ENCODE measurements at regions not wholly inside any gene's neighbourhood (a gene's known extent, or its start where the extent isn't known, plus 50 kb on each side); places are given as distances from the start of the nearest gene placed in this dataset.

DNA sequence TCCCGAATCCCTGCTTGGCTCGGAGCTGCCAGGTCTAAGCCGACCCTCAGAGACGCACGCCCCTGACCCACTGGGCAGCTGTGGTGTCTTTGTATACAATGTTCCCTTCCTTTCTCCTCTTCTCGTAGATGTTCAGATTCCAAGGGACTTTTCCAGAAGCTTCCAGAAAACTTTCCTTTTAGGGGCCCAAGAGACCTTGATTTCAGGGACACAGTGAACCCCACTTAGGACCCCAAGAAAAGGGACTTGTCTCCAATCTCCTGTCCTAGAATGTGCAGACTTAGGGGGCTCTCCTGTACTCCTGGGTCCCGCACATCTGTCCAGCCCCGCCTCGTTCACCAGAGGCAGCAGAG, 103.5 kb downstream of the EDN3 start:
- no peak for DNase-seq

DNA sequence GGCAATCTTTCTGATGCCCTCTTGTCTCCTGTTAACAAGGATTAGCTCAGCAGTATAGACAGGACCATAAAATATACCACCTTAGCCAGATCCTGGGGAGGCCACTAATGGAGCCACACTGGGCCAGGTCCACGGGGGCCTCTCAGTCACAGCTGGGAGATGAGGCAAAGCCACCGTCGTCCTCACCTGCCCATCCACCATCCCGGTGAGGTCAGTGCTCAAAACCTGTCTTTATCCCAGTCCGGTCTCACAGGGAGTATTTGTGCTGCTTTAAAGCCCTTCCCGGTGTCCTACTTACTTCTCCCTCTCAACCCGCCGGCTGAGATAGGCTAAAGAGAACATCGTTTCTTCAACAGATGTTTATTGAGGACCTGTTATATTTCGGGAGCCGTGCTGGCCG, 104.3 kb downstream of the EDN3 start:
- DNase-seq = no peak

DNA sequence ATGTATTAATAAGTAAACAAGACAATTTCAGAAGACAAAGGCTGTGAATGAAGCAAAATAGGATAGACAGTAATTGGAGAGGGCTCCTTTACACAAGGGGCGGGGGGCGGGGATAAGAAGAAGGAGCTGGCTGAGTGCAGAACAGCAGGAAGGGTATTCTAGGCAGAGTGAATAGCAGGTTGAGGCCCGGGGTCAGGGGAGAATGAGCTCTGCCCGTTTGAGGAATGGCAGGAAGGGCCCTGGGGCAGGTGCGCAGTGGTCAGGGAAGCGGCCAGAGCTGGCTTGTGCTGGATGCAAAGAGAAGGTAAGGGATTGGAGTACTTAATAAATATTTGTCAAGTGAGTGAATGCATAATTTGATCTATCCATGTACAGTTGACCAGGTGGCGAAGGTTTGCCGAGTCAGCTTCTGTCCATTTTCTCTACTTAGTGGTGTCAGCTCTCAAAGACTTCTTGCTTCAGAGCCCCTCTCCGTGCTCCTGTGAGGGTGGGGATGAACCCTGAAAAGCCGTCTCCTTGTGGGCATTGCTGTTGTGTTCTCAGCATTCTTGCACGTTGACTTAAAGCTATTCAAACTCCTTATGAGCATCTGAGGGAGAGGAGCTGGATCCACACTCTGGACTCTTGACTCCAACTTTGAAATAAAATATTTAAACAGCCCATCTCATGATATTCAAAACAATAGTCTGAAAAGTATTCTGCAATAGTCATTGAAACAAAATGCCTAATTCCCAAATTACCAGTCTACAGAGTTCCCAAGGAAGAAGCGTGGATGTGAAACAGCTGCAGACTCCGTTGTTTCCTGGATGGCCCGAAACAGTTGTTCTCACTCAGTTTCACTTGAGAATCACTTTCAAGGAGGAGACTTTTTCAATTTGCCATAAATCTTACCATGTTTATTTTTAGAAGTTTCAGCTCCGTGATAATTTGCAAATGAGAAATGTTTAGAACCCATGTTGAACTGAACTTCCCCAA, 105.1 kb downstream of the EDN3 start:
- no peak for DNase-seq

DNA sequence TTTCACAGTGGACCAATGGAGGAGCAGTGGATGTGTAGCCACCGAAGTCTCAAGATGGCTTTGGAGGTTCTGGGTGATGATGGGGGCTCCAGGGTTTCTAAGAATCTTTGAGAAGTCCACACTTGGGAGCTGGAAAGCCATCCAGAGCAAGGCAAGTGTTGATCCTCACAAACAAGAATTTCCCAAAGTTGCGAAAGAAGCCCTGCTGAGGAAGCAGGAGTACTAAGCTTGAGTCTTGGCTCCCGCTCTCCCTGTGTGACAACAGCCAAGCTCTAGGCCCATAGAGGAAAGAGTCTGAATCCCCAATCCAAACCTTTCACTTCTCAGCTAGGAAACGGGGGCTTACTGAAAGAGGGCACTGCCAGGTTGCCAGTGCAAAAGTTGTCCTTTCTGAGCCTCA, 106.0 kb downstream of the EDN3 start:
- no peak for DNase-seq

DNA sequence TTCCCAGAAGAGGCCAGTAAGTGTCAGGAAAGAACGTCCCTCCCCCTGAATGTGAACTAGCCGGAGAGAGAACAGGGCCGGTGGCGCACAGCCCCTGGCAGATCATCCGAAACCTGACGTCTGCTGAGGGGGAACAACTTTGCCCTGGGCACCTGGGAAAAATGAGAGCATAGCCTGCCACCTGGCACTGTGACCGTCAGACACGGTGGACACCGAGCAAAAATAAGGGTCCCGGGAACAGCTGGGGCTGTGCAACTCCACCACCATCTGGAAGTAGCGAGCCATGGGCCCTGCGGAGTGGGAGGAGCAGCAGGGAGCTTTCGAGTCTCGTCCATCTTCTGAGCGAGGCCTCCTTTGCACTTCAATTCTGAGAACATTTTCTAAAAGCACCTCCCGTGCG, 110.8 kb downstream of the EDN3 start:
- DNase-seq = no peak

DNA sequence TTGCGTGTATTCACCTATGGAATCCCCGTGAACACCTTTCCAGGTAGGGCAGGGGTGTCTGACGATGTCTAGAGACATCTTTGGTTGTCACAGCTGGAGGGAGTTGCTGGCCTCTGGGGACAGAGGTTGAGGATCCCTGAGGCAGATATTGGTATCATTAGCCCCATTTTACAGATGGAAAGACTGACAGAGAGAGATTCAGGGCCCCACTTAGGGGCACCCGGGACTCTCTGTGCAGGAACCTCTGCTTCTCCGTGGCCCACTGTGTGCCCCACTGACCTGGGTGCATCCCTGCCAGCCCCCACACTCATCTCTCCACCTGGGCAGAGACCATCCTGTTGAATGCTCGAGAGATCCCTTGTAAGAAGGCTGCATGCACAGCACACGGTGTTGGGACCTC, 111.2 kb downstream of the EDN3 start:
- no peak for DNase-seq

DNA sequence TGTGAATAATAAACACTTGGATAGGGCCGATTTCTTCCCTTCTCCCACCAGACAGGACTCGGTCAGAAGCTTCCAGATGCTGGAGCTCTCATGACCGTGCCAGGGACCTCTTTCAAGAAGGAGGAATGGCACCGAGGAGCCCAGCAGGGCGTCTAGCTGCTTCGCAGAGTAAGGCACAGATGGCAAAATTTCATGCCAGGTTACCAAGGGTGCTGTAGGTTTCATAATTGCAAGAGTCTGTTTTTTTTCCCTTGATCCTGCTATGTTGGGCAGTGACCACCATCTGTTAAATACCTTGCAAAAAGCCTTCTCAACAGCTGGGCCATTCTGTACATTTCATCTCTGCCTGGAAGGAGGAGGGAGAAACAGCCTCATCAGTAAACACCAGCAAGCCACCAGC, 111.8 kb downstream of the EDN3 start:
- DNase-seq = no peak

DNA sequence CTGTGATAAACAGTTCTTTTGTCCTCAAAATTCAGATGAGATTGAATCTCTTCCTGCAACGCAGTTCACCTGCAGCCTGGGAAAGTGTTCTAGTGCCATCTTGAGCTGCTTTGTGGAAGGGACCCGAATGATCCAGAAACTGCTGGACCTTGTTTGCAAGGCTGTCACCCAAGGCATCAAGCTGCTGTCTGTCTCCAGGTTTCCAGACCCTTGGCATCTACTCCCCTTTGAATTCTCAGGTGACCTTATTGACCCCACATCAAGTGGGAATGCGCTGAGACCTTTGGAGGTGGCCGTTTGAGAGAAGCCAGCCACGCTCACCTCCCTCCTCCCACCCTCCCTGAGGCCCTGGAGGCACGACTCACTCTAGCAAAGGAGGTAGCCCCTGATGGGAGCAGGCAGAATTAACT, 112.5 kb downstream of the EDN3 start:
- DNase-seq = no peak

DNA sequence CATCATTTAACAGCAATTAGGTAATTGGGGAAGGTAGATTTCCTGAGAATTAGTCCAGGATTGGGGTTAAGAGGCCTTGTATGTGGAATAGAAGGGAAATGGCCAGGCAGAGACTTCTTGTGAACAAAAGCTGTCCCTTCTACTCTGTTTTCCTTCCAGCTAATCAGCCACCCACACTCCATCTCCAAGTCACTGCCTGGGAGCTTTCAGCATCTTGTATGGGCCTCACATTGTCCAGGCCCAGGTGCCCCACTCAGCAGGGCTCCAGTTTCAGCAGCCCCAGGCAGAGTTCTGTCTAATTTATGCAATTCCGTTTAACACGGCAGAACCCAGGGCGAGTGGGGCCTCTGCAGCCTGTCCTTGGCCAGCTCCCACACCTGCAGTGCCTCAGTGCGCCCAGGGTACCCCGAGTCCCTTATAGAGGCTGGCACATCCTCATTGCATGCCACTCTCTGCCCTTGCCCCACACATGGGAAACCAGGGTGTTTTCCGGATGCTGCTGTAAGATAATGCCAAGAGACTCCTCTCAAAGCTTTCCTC, 113.0 kb downstream of the EDN3 start:
- no peak for DNase-seq

DNA sequence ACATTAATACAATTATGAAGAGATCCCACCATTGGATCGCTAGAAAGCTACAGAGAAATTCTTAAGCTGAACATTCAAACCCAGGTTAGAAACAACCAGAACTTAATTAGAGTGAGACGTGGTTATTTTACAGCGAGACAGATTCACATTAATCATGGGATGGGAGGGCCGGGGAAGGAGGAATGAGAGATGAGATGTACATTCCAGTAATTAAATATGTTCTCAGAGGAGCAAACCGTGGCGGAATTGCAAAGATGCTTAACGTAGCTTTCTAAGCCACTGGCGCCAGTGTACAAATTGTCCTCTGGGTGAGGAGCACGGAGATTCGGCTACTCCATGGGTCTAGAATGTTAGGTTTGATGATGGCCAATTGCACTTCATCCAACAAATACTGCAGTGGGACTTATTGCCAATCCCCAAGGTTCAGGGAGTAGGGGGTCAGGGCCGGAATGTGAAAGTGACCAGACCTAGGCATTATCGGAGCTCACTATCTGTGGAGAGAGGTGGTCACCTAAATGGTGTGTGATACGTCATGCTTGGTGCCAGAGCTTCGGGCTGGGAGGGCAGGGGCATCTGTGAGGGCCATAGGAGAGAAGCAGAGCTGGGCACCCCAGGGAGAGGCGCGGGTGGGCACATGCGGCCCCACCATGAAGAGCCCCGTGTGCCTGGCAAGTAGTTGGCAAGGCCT, 114.7 kb downstream of the EDN3 start:
- no peak for DNase-seq

DNA sequence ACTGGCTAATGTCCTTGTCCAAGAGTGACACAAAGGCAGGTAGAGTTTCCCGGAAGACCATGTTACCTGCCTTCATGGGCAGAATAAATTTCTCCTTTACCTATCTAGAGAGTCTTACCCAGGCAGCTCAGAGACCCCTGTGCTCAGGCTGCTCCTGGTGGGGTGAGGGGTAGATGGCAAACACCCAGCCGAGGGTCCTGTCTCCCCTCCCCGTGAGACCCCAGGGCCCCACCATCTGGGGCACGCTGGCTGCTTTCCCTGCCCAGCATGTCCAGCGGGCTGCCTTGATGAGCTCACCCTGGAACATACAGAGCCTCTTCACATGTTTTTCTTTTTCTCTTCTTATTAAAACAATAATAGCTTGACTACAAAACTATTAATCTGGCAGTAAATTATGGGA, 116.5 kb downstream of the EDN3 start:
- no peak for DNase-seq

DNA sequence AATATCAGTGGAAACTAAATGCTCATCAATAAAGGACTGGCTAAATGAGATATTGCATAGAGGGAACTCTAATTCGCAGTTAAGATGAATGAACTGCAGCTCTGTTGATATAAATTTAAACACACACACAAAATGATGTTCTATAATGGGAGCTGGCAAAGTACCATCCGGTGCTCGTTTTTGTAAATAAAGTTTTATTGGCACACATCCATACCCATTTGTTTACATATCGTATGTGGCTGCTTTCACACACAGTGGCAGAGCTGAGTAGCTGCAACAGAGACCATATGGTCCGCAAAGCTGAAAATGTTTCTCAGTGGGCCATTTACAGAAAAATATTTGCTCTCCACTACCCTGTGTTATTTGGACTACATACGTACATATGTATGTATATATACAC, 120.7 kb downstream of the EDN3 start:
- DNase-seq = no peak

DNA sequence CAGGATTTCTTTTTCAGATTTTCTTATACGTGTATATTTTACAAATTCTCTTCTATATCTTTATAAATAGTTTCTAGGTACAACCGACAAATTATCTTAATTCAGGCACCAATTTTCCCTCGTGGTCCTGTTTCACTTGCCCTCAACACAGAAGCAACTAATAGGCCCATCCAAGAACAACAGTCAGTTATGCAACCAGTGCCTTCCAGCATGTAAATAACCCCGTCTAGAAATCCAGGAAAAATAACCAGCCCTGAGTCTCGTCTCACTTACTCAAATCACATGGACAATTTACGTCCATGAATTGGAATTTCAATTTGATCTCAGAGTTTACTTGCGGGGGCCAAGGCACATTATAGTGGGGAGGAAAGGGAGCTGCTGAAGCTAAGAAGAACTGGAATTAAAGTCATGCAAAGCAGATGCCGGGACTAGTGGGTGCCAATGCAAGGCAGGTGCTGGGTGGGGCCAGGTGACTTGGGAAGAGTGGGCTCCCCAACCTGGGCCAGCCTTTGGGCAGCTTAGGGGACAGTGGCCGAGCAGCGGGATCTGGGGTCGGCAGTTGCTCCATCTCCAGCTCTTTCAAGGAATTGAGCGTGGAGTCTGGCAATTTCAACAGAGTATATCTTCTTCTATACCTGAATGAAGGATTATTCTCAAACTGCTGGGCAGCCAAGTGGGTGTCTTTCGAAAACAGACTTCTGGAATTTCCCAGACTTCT, 121.7 kb downstream of the EDN3 start:
- no peak for DNase-seq

DNA sequence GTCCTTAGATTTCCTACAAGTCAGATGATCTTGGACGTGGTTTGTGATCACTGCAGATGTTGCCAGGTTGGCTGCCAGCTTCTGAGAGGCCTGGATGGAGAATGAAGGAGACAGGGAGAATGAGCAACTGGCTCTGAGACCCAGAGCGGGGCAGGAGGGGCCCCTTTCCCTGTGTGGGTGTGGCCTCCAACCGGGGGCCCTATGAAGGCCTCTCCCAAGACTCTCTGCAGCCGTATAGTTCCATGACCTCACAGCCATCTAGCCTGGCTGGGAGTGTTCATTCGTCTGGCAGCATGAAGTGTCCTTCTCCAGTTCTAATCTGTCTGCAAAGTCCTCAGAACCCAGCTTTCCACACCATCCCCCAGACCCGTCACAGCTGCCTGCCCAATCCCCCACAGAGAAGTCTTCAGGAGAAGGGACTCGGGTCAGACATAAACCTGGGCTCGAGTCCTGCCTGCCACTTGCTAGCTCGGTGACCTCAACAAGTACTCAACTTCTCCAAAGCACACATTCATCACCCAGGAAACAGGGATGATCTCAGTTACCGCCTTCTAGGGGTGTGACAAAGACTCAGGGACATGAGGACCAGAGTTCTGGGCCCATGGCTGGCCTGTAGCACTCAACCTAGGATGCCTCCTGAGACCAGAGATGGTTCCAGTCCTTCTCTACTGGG, 122.6 kb downstream of the EDN3 start:
- DNase-seq = no peak

DNA sequence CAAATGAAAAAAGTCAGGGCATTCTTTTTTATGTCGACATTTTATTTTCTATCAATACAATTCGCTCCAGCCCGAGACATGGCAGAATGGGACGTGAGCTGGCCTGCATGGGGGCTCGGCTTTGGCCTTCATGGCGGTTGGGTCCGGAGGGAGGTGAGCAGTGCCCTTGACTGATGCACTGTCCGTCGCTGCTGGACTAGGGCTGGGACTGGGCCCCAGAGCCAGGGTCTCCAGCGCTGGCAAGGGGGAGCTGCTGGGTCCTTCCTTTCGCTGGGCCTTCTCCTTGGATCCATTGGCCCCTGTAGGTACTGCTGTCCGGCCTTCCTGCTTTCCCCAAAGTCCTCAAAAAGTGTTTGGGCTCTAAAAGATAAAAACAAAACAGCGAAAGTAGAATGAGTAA, 124.6 kb downstream of the EDN3 start:
- DNase-seq = no peak

DNA sequence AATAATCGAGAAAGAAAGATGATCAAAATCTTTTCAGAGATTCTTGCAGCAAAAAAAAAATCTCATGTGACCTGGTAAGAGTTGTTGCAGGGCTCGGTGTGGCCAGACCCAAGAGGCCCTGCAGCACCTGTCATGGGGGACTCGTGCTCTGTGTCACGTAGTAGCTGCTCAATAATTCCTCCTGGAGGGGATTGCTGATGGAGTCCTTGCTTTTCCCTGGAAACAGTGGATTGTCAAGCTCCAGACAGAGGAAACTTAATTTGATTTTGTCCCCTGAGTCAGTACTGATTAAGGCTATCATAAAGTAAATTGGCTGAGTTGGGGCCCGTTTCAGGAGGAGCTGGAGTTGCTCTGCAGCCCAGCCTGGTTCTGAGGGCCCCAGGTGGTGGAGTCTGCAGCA, 125.2 kb downstream of the EDN3 start:
- DNase-seq = no peak

DNA sequence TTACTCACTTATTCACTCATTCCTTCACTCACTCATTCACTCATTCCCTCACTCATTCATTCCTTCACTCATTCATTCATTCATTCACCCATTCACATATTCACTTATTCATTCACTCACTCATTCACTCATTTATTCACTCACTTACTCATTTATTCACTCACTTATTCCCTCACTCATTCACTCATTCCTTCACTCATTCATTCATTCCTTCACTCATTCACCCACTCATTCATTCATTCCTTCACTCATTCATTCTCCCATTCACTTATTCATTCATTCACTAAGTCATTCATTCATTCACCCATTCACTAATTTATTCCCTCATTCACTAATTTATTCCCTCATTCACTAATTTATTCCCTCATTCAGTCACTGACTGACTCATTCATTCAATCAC, 127.6 kb downstream of the EDN3 start:
- no peak for DNase-seq

DNA sequence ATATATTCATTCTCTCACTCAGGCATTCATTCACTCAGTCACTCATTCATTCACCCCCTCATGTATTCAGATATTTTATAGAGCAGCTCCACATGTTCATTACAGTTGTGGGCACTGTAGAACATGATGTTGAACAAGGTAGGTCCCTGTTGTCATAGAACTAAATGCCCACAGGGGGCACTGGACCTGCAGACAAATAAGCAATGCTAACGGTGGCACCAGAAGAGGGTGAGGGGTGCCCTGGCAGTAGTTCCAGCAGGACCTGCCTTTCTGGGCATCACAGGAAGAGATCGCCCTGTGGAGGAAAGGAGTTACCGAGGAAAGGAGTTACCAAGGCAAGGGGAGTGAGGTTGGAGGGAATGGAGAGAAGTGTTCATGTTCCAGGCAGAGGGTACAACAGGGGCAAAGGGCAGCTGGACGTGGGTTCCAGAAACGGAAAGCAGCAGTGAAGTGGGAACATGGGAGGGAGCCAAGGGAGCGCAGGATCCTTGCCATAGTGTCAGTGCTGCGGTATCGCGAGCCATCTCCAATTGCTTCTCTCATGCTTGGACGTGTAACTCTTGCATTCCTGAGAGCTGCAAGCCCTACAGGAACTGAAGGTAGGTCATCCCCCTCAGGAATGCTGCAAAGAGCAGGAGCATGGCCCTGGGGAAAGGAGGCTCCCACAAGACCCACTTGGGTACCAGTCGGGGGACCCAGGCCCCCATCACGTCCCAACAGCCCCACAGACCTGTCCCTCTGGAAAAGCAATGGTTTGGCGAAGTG, 128.2 kb downstream of the EDN3 start:
- DNase-seq = peak in 1 of 2 donors; percentile 10

DNA sequence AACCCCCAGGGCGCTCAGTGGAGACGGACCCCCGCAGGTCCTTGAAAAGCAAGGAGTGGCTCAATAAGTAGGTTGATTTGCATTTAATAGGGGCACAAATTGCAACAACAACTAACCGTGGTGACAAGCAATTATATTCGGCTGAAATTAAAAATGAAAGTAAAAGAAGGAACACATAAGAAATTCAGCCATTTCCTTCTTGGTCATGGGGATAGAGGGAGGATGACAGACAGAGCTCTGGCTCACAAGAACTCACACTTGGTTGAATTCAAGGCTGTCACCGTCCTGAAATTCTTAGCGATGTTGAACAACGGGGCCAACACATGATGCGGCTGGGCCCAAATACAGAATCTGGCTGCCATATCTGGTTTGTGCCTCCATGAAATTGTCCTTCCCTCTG, 129.0 kb downstream of the EDN3 start:
- DNase-seq = peak; percentile 5 to 34

DNA sequence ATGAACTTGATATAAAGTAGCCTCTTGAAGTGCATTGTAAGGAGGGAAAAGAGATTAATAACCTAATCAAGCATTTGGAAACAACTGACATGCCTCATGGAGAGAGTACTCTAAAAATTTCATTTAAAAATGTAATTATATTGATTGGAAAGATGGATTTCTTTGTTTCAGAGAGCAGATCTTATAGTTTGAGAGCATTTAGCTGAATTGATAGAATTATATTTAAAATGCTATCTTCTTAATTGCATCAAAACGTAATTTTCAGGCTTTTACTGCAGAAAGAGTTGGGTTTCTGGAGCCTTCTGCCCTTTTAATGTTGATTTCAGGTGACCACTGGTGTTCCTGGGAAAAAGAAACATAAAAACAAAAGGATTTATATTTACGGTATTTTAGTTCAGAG, 130.6 kb downstream of the EDN3 start:
- no peak for DNase-seq

DNA sequence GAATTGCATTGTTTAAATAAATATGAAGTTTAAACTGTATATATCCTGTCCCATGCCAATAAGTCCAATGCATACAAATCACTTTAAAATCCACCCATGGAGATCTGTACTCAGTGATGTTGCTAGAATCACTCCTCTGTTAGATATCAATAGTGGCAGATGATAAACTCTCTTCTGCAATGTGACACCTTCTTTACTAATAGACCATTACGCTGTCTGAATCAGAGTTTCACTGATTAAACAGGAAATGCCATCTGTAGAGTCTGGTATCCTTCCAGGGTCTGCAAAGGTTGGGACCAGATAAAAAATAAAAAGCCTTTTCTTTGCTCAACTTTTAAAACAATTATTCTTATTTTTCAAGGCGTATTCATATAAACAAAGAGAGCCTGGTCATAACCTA, 134.5 kb downstream of the EDN3 start:
- DNase-seq = no peak

DNA sequence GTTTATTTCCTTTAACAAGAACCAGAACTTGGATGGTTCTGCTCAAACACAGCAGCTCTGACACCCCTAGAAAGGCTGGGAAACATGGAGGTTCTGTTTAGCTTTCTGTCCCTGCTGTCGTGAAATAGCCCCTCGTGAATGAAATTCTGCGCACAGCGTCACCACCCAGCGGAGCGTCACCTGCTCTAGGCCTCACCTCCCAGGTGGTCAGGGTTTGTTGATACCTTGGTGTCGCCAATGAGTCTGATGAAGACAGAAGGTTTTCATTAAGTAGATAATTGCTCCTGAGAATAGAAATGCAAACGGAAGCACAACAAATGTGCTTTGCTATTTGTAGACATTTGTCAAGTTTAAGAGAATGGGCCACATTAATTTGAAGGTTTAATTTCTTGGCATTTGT, 135.1 kb downstream of the EDN3 start:
- DNase-seq = no peak

Data from inflammatory macrophage (primary cell).